GM12891 (cell line): ENCODE measurements at regions not wholly inside any gene's neighbourhood (a gene's known extent, or its start where the extent isn't known, plus 50 kb on each side); places are given as distances from the start of the nearest gene placed in this dataset.

Experiments
- PAX5 ChIP-seq: IDR thresholded peaks from 2 replicates; pipeline ENCODE4 v1.6.1; 2011; ENCODE audit warnings: low read length, moderate library complexity, mild to moderate bottlenecking; ENCODE audit not compliant: insufficient read depth, severe bottlenecking
- POLR2A ChIP-seq: IDR thresholded peaks from 2 replicates; pipeline ENCODE4 v1.6.1; 2011; ENCODE audit warnings: low read depth, low read length, control low read depth
- POLR2AphosphoS5 ChIP-seq: IDR thresholded peaks from 2 replicates; pipeline ENCODE4 v1.6.1; 2011; ENCODE audit warnings: low read depth, low read length, control low read depth
- POU2F2 ChIP-seq: IDR thresholded peaks from 2 replicates; pipeline ENCODE4 v1.6.1; 2011; ENCODE audit warnings: low read depth, mild to moderate bottlenecking, control low read depth, low read length, moderate library complexity
- SPI1 ChIP-seq: IDR thresholded peaks from 2 replicates; pipeline ENCODE4 v1.6.1; 2011; ENCODE audit warnings: low read depth, low read length, control low read depth
- TAF1 ChIP-seq: IDR thresholded peaks from 2 replicates; pipeline ENCODE4 v1.6.1; 2011; ENCODE audit warnings: low read depth, low read length, control low read depth

GRCh38 chr13:75146436-75146835, 335.5 kb downstream of the TBC1D4 start:
- TF ChIP-seq POLR2AphosphoS5 (no peak), POLR2A (no peak), TAF1 (no peak), POU2F2 (no peak), SPI1 (no peak), PAX5 (no peak)
